ENCODE measurements at regions not wholly inside any gene's neighbourhood (a gene's known extent, or its start where the extent isn't known, plus 50 kb on each side); places are given as distances from the start of the nearest gene placed in this dataset.

GRCh38 chr7:25427721-25428120, 199.4 kb upstream of the NPVF start:
- DNase-seq (no peak), ATAC-seq (no peak)
- no peaks in the 10 kb centered on the region for H3K9me3 Mint-ChIP-seq
- peaks cover 12% of the 10 kb centered on the region for H3K27me3 Mint-ChIP-seq
- no peak overlapping the region for H3K27ac Mint-ChIP-seq
- no peaks in the 10 kb centered on the region for H3K4me1 Mint-ChIP-seq
- no peak overlapping the region for H3K4me3 Mint-ChIP-seq

DNA sequence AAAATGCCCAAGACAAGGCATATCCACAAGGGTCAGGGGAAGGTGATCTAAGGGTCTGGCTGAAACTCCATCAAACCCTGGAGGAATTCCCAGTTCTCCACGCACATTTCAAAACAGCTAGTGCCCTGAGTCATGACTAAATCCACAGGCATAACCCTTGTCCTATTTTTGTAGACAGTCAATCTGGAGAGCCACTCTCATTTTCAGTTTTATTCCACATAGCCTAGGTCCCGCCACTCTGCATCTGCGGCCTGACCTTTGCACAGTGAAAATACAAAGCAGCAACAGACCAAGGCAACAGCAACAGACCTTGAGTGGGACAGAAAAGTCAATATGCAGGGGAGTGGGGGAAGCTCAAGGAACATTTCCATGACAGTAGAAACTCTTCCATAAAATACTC, 201.4 kb upstream of the NPVF start:
- no peak for DNase-seq
- Mint-ChIP-seq H3K27me3 (peaks cover 12% of the 10 kb centered on the region), H3K4me3 (no peak overlapping the region), H3K4me1 (no peaks in the 10 kb centered on the region), H3K27ac (no peak overlapping the region), H3K9me3 (no peaks in the 10 kb centered on the region)
- ATAC-seq: no peak

DNA sequence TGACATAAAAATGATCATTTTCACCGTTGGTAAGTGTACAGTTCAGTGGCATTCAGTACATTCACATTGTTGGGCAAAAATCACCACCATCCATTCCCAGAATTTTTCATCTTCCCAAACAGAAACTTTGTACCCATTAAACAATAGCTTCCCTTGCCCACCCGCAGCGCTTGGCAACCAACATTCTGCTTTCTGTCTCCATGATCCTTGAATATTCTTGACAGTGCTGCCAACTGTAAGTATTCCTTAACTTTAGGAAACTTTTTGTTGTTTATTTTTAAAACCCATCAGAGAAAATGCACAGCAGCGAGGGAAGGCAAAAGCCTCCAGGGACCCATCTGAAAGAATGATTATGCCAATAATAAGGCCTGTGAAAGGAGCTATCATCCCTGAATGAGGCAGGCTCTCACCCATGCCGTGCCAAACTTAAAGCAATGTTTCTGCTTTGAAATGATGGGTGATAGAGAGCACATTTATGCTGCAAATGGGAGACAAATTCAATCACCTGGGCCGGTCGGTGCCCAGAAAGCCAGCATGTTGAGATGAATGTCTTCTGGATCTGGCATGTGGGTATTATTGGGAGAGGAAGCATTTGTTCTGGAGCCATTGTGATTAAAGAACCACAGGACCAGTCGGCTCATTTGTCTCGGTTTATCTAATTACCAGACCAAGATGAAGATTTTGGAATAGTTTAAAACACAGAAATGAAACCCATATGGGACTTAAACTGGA, 202.1 kb upstream of the NPVF start:
- Mint-ChIP-seq H3K27me3 (peaks cover 6% of the 10 kb centered on the region), H3K27ac (no peak overlapping the region), H3K9me3 (no peaks in the 10 kb centered on the region), H3K4me1 (no peaks in the 10 kb centered on the region), H3K4me3 (no peak overlapping the region)
- ATAC-seq (no peak), DNase-seq (no peak)

DNA sequence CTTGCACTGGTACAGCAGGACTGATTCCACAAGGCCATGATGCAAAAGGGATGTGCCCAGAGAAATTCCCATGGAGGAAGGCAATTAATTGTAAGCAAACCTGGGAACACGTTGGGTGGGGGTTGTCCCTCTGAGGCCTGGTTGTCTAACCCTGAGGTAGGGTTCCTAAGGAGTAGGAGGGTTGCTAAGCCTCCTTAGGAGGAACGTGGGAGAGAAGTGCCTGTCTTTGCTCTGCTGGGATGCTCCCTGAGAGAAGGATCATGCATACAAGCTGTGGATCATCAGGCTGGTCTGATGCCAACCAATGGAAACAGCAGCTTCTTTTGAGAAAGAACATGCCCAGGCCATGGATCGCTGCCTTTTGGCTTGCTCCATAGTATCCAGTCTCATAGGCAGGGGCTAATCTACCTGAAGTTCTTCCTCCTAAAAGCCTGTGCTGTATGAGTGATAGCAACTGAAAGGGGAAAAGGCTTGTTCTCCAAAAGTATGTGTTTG, 203.7 kb upstream of the NPVF start:
- DNase-seq (no peak), ATAC-seq (no peak)
- H3K27me3 Mint-ChIP-seq: no peaks in the 10 kb centered on the region
- no peak overlapping the region for H3K27ac Mint-ChIP-seq
- no peak overlapping the region for H3K4me3 Mint-ChIP-seq
- H3K4me1 Mint-ChIP-seq: no peaks in the 10 kb centered on the region
- no peaks in the 10 kb centered on the region for H3K9me3 Mint-ChIP-seq

DNA sequence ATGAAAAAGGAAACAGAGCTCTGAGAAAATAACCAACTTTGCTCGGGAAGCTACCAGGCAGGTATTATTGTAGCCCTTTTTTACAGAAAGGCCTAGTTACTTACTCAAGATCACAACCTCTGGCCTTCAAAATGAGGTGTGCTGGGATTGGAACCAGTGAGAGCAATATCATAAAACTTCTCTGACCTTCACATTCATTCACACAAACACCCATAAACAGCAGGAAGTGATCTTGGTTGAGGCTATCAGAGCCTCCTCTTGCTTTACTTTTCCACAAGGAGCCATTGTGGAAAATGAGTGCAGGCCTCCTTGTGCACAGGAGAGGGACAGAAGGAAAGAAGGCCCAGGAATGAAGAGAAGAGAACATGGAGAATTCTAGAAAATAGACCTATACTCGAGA, 204.5 kb upstream of the NPVF start:
- no peak for ATAC-seq
- no peaks in the 10 kb centered on the region for H3K4me1 Mint-ChIP-seq

DNA sequence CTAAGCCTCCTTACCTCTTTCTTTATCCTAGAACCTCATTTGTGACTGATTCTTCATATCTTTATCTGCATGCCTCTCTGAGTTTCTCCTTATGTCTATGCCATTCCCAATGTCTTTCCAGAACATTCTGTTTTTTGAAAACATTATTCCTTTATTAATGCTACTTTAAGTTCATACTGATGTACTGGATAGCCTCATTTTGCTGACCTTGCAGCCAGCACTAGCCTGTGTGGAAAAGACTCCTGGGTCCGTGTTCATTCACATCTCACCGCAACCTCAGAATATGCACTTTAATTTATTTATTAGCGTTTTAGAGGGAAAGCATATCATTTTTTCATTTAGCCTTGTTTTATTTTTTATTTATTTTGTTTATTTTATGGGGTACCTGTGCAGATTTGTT, 208.1 kb upstream of the NPVF start:
- ATAC-seq: no peak
- H3K9me3 Mint-ChIP-seq: peaks cover 24 to 25% of the 10 kb centered on the region in 2 donors

More for the DNA sequence above, 204.5 kb upstream of the NPVF start:
- Mint-ChIP-seq H3K4me3 (no peak overlapping the region), H3K27me3 (no peaks in the 10 kb centered on the region), H3K27ac (peak overlapping the region in 1 of 2 donors; percentile 49), H3K9me3 (no peaks in the 10 kb centered on the region)
- no peak for DNase-seq

DNA sequence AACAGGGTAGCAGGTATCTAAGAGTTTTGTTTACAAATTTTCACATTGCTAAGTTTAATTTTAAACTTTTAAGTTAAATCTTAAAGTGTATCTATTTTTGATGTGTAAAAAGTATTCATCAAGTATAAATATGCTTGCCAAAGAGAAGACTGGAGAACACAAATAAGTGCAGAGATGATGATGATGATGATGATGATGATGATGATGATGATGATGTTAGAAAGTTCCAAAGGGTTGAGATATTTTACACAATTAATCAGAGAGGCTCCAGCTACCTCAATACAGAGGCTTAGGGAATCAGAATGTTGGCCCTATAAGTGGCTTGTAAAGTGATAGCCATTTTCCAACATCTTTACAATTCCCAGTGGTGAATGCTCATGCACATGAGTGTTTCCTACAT, 209.0 kb upstream of the NPVF start:
- Mint-ChIP-seq H3K9me3 (peaks cover 31 to 32% of the 10 kb centered on the region in 2 donors), H3K4me1 (no peaks in the 10 kb centered on the region), H3K4me3 (no peak overlapping the region), H3K27ac (no peak overlapping the region), H3K27me3 (peaks cover 15% of the 10 kb centered on the region)
- no peak for DNase-seq
- ATAC-seq: no peak

More for the DNA sequence above, 208.1 kb upstream of the NPVF start:
- no peak for DNase-seq
- H3K27me3 Mint-ChIP-seq: peaks cover 15% of the 10 kb centered on the region
- no peak overlapping the region for H3K27ac Mint-ChIP-seq
- H3K4me3 Mint-ChIP-seq: no peak overlapping the region
- no peaks in the 10 kb centered on the region for H3K4me1 Mint-ChIP-seq

DNA sequence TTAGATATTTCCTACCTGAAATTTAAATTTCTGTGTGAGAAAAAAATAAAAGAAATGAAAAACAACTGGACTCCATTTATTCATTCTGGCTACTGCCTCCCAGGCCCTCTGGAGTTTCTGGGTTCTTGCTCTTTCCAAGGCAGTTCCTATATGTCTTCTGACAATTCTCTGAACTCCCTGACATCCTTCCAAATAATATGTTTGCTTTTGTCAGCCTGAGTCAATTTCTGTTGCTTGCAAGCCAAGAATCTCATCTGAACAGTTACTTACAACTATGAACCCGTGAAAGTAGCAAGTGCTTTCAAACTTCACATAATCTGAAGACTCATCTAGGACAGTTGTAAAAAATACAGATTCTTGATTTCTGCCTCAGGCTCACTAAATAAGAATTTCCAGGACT, 216.7 kb upstream of the NPVF start:
- ATAC-seq: no peak
- DNase-seq: no peak
- Mint-ChIP-seq H3K4me3 (no peak overlapping the region), H3K27me3 (peaks cover 27% of the 10 kb centered on the region), H3K9me3 (peaks cover 38 to 60% of the 10 kb centered on the region in 2 donors), H3K4me1 (no peaks in the 10 kb centered on the region), H3K27ac (no peak overlapping the region)

DNA sequence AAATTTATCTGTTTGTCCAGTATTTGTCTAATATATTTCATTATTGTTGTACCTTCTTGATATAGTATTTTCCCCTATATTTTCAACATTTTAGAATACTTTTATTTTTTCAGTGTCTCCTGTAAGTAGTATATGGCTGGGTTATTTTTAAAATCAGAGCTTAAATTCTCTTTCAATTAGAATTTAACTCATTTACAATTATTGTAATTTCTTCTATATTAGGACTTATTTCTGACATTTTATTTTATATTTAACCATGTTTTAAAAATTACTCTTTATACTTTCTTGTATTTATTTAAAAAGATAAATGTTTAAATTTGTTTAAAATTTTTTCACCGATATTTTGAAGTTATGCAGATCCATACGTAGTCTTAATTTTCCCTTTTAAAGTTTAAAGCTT, 220.0 kb upstream of the NPVF start:
- Mint-ChIP-seq H3K27ac (no peak overlapping the region), H3K4me3 (no peak overlapping the region), H3K27me3 (peaks cover 12% of the 10 kb centered on the region)

GRCh38 chr7:25454020-25454419, 225.7 kb upstream of the NPVF start:
- ATAC-seq (no peak), DNase-seq (no peak)
- Mint-ChIP-seq H3K27ac (no peak overlapping the region), H3K27me3 (peaks cover 14% of the 10 kb centered on the region), H3K4me3 (no peak overlapping the region), H3K9me3 (no peaks in the 10 kb centered on the region), H3K4me1 (no peaks in the 10 kb centered on the region)

More for the DNA sequence above, 220.0 kb upstream of the NPVF start:
- no peak for ATAC-seq
- DNase-seq: no peak
- Mint-ChIP-seq H3K4me1 (no peaks in the 10 kb centered on the region), H3K9me3 (peaks cover 9 to 29% of the 10 kb centered on the region in 2 donors)

GRCh38 chr7:25454562-25455041, 226.3 kb upstream of the NPVF start:
- Mint-ChIP-seq H3K27me3 (peaks cover 17% of the 10 kb centered on the region), H3K9me3 (no peaks in the 10 kb centered on the region), H3K4me1 (no peaks in the 10 kb centered on the region), H3K4me3 (no peak overlapping the region), H3K27ac (no peak overlapping the region)
- ATAC-seq: no peak
- DNase-seq: no peak

DNA sequence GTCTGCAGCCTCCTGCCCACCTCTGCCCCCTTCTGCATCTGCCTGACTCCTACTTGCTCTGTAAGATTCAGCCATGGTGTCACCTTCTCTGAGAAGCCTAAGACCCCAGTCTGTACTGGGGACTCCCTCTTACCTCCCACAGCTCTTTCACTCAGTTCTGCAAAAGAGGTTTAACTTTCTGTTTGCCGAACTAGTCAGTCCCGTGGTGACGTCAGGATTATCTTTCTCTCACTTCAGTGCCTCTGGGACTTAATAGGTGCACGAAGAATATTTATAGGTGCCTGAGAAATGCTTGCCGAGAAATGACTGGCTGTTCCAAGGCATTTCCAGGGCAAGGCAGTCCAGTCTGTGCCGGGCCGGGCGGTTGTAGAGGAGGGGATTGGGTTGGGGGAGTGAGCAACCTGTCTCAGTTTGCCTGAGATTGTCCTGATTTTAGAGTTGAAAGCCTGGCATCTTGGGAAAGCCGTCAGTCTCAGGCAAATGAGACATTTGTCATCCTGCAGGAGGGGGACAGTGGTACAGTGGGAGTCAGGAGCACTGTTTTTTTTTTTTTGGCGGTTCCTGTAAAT, 227.5 kb upstream of the NPVF start:
- no peaks in the 10 kb centered on the region for H3K4me1 Mint-ChIP-seq
- H3K27ac Mint-ChIP-seq: no peak overlapping the region
- H3K9me3 Mint-ChIP-seq: no peaks in the 10 kb centered on the region
- H3K4me3 Mint-ChIP-seq: no peak overlapping the region
- H3K27me3 Mint-ChIP-seq: peaks cover 27% of the 10 kb centered on the region
- peak; percentile 12 for ATAC-seq
- no peak for DNase-seq

DNA sequence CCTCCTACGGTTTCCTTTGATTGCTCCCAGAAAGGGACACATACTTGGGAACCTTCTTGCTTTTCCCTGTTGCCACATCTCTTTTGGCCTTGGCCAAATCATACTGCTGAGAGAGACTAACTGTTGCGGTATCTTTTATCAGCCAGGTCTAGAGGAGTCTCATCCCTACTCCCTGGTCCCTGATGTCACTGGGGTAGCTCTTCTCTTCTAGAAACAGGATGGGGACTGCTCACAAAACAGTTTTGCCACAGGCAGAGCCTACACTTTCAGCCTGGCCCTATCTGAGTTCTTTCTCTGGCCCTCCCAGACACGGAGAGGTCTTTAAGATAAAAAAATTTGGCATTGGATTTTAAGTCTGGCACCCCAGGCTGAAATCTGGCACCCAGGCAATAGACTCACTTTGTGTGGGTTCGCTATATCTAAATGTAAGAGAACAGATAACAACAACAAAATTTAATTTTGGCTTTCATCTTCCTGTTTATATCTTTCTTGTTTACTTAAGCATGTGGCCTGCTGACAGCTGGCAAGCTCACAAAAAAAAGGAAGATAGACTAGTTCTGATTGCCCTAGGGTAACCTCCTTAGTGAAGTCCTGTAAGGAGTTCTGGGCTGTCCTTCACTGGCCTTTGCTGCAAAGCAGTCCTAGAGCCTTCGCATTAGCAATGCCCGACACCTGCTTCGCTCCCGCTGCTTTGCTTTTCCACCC, 228.3 kb upstream of the NPVF start:
- DNase-seq (no peak), ATAC-seq (no peak)
- no peaks in the 10 kb centered on the region for H3K4me1 Mint-ChIP-seq
- no peaks in the 10 kb centered on the region for H3K9me3 Mint-ChIP-seq
- no peak overlapping the region for H3K4me3 Mint-ChIP-seq
- peaks cover 30% of the 10 kb centered on the region for H3K27me3 Mint-ChIP-seq
- H3K27ac Mint-ChIP-seq: no peak overlapping the region

DNA sequence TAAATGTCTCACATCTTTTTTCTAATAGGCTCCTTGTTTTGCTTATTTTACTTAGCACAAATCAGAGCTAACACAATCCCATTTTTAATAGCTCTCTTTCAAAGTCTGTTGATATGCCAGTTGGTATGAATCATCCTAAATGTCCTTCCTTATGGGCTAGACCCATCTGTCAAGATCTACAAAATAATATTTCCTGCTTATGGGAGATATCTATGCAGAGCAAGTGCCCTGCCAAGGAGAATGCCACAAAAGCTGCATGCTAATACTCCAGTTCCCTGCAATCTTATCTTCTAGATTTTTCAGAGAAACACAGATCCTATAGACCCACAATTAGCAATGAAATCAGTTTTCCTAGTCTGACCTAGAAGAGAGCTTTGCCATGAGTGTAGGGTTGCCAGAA, 230.8 kb upstream of the NPVF start:
- H3K9me3 Mint-ChIP-seq: no peaks in the 10 kb centered on the region
- H3K4me3 Mint-ChIP-seq: no peak overlapping the region
- ATAC-seq (no peak), DNase-seq (no peak)
- no peaks in the 10 kb centered on the region for H3K4me1 Mint-ChIP-seq
- no peak overlapping the region for H3K27ac Mint-ChIP-seq
- H3K27me3 Mint-ChIP-seq: peaks cover 44% of the 10 kb centered on the region

GRCh38 chr7:25460433-25460832, 232.1 kb upstream of the NPVF start:
- ATAC-seq: no peak

GRCh38 chr7:25469669-25470068, 241.4 kb upstream of the NPVF start:
- no peaks in the 10 kb centered on the region for H3K9me3 Mint-ChIP-seq
- ATAC-seq (no peak), DNase-seq (no peak)
- no peak overlapping the region for H3K4me3 Mint-ChIP-seq
- H3K4me1 Mint-ChIP-seq: no peaks in the 10 kb centered on the region
- no peak overlapping the region for H3K27ac Mint-ChIP-seq
- peaks cover 17% of the 10 kb centered on the region for H3K27me3 Mint-ChIP-seq

More at GRCh38 chr7:25460433-25460832, 232.1 kb upstream of the NPVF start:
- Mint-ChIP-seq H3K9me3 (no peaks in the 10 kb centered on the region), H3K27ac (no peak overlapping the region), H3K27me3 (peaks cover 35% of the 10 kb centered on the region), H3K4me3 (no peak overlapping the region), H3K4me1 (no peaks in the 10 kb centered on the region)
- DNase-seq: no peak
